ENCODE measurements at regions not wholly inside any gene's neighbourhood (a gene's known extent, or its start where the extent isn't known, plus 50 kb on each side); places are given as distances from the start of the nearest gene placed in this dataset.

- Histone ChIP-seq H3K27ac (ENCODE audit: extremely low read depth, low read depth, low read length) (no peak overlapping the region), H3K4me1 (ENCODE audit: control insufficient read depth, insufficient read depth, low read length) (no peaks in the 10 kb centered on the region), H3K9me3 (ENCODE audit: control insufficient read depth, insufficient read depth, low read depth, low read length) (no peaks in the 10 kb centered on the region), H3K36me3 (ENCODE audit: control insufficient read depth in 2 of 2, insufficient read depth in 1 of 2, low read length in 2 of 2) (no peaks in the 10 kb centered on the region), H3K4me3 (ENCODE audit: low read depth, low read length) (no peak overlapping the region)
- ChIA-PET CTCF (no interaction called here), POLR2A (no interaction called here)
- TF ChIP-seq ZNF133 (tag by site-specific recombination; IDR thresholded peaks at IDR 0.05), result peak; percentile 90
- no peak for TF ChIP-seq ZNF473 (tag by site-specific recombination; IDR thresholded peaks at IDR 0.05)
- TF ChIP-seq ZNF112 (tag by site-specific recombination; IDR thresholded peaks at IDR 0.05), result no peak
Measured at GRCh38 chr15:29563112-29563511, 259.2 kb downstream of the TJP1 start.

DNA sequence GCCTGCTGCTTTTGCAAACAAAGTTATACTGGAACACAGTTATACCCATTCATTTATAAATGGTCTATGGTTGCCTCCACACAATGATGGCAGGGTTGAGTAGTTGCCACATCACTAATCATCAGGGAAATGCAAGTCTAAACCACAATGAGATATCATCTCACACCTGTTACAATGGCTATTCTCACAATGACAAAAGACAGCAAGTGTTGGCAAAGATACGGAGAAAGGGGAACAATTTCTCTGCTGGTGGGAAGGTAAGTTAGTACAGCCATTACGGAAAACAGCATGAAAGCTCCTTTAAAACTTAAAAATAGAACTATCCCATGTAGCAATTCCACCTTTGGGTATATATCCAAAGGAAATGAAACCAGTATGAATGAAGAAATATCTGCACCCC lies 261.4 kb downstream of the TJP1 start:
- no peaks in the 10 kb centered on the region for H3K9me3 ChIP-seq (ENCODE audit: control insufficient read depth, insufficient read depth, low read depth, low read length)
- no peak overlapping the region for H3K4me3 ChIP-seq (ENCODE audit: low read depth, low read length)
- TF ChIP-seq ZNF335 (tag by site-specific recombination; conservative IDR thresholded peaks at IDR 0.05) (no peak), ZNF560 (tag by site-specific recombination; IDR thresholded peaks at IDR 0.05; ENCODE audit: borderline replicate concordance) (no peak), ZNF707 (tag by site-specific recombination; IDR thresholded peaks at IDR 0.05) (no peak), ZNF133 (tag by site-specific recombination; IDR thresholded peaks at IDR 0.05) (no peak), ZNF596 (tag by site-specific recombination; IDR thresholded peaks at IDR 0.05) (no peak)
- TF ChIP-seq, protein P1, sequence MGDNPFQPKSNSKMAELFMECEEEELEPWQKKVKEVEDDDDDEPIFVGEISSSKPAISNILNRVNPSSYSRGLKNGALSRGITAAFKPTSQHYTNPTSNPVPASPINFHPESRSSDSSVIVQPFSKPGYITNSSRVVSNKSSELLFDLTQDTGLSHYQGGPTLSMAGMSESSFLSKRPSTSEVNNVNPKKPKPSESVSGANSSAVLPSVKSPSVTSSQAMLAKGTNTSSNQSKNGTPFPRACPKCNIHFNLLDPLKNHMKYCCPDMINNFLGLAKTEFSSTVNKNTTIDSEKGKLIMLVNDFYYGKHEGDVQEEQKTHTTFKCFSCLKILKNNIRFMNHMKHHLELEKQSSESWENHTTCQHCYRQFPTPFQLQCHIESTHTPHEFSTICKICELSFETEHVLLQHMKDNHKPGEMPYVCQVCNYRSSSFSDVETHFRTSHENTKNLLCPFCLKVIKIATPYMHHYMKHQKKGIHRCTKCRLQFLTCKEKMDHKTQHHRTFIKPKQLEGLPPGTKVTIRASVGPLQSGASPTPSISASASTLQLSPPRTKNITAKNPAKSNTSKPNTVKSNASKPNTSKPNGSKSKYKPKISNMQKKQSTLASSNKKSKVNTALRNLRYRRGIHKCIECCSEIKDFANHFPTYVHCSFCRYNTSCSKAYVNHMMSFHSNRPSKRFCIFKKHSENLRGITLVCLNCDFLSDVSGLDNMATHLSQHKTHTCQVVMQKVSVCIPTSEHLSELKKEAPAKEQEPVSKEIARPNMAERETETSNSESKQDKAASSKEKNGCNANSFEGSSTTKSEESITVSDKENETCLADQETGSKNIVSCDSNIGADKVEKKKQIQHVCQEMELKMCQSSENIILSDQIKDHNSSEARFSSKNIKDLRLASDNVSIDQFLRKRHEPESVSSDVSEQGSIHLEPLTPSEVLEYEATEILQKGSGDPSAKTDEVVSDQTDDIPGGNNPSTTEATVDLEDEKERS (tag by site-specific recombination; IDR thresholded peaks at IDR 0.05), result no peak
- H3K27ac ChIP-seq (ENCODE audit: extremely low read depth, low read depth, low read length), result no peak overlapping the region
- H3K36me3 ChIP-seq (ENCODE audit: control insufficient read depth in 2 of 2, insufficient read depth in 1 of 2, low read length in 2 of 2), result no peaks in the 10 kb centered on the region
- no peaks in the 10 kb centered on the region for H3K4me1 ChIP-seq (ENCODE audit: control insufficient read depth, insufficient read depth, low read length)
- ChIA-PET CTCF (no interaction called here), POLR2A (no interaction called here)

DNA sequence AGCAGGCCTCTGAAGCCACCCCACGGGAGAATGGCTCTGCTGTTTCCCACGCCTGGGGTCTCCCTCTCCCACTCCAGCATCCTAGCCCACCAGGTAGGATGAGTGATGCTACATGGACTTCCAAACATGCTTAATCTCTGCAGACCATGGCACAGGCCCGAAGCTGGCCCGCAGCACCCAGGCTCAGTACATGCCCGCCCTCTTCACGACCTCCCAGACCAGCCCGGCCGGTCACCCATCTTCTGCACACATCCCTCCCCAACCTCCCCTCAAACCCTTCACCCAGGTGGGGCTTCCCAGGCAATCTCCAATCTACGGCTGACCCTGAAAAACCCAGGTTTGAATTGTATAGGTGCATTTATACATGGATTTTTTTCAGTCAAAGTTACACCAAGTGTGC lies 264.0 kb downstream of the TJP1 start:
- TF ChIP-seq MYNN (tag by site-specific recombination; IDR thresholded peaks at IDR 0.05; ENCODE audit: borderline replicate concordance) (no peak), ZNF677 (tag by site-specific recombination; IDR thresholded peaks at IDR 0.05) (no peak), SETDB1 (IDR thresholded peaks at IDR 0.05; ENCODE audit: insufficient read length, low read length) (no peak), REPIN1 (tag by site-specific recombination; IDR thresholded peaks at IDR 0.05; ENCODE audit: low read depth) (no peak), ZNF692 (tag by site-specific recombination; IDR thresholded peaks at IDR 0.05) (no peak), ZNF561 (tag by site-specific recombination; IDR thresholded peaks at IDR 0.05; ENCODE audit: borderline replicate concordance) (no peak)
- TF ChIP-seq, protein P2, sequence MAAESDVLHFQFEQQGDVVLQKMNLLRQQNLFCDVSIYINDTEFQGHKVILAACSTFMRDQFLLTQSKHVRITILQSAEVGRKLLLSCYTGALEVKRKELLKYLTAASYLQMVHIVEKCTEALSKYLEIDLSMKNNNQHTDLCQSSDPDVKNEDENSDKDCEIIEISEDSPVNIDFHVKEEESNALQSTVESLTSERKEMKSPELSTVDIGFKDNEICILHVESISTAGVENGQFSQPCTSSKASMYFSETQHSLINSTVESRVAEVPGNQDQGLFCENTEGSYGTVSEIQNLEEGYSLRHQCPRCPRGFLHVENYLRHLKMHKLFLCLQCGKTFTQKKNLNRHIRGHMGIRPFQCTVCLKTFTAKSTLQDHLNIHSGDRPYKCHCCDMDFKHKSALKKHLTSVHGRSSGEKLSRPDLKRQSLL (tag by site-specific recombination; IDR thresholded peaks at IDR 0.05), result no peak
- Histone ChIP-seq H3K27ac (ENCODE audit: extremely low read depth, low read depth, low read length) (no peak overlapping the region), H3K4me1 (ENCODE audit: control insufficient read depth, insufficient read depth, low read length) (no peaks in the 10 kb centered on the region), H3K9me3 (ENCODE audit: control insufficient read depth, insufficient read depth, low read depth, low read length) (no peaks in the 10 kb centered on the region), H3K4me3 (ENCODE audit: low read depth, low read length) (no peak overlapping the region), H3K36me3 (ENCODE audit: control insufficient read depth in 2 of 2, insufficient read depth in 1 of 2, low read length in 2 of 2) (no peaks in the 10 kb centered on the region)
- ChIA-PET POLR2A (no interaction called here), CTCF (no interaction called here)
